Ramos (cell line): ENCODE measurements at regions not wholly inside any gene's neighbourhood (a gene's known extent, or its start where the extent isn't known, plus 50 kb on each side); places are given as distances from the start of the nearest gene placed in this dataset.

Experiments used
- in situ Hi-C: fragments of 300-500 bp; cut with MboI; formaldehyde crosslinking; loops from one replicate; pipeline ENCODE4 v1.14.3; 2022; ENCODE audit warnings: low sequenced_read_pairs; ENCODE audit not compliant: unreplicated experiment

DNA sequence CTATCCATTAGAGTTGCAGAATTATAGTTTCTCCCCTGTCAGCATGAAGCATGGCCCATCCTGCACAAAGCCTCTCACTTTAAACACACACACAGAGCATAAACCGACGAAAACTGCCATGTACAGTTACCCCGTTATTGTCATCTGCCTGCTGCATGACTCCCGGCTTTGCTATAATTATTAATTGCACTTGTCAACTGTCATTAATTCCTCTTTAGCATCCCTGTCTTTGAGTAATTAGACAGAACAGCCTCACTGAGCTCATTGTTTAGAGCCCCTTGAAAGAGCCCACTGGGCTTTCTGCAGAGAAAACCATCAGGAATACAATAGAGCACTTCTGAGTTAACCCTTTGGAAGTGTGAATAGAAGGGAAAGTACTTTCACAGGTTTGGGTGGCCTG lies 307.2 kb upstream of the SOX5 start:
- in situ Hi-C loops = no loop called here

DNA sequence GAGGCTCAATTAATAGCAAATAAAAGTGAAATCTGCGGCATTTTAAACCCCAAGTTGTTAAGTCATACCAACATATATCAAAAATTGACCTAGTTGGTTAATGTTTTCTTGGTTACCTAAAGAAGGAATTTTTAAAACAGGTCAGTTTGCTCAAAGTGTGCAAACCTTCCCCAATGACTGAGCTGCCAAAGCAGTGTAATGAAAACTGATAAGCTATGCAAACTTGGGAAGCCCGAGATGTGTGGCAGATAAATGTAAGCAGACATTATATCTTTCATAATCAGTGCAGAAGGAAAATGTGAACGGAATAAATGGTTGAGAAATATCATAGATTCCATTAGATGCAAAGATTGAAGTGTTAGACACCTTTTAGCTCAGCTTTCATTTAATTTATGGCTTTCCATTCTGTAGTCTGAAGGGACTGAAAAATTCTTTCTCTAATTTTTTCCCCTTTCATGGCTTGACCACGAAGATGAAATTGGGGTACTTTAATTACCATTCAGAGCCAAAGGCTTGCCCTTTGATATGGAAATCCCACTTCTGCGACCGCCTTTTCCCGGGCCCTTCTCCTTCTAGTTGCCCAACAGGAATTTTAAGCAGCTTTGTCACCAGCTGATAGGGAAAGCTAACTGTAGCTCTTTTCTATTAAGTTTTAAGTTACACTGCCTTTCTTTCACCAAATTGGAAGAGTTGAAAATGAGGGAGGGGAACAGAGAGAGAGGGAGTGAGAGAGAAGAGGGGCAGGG lies 306.6 kb upstream of the SOX5 start:
- in situ Hi-C loops = no loop called here

DNA sequence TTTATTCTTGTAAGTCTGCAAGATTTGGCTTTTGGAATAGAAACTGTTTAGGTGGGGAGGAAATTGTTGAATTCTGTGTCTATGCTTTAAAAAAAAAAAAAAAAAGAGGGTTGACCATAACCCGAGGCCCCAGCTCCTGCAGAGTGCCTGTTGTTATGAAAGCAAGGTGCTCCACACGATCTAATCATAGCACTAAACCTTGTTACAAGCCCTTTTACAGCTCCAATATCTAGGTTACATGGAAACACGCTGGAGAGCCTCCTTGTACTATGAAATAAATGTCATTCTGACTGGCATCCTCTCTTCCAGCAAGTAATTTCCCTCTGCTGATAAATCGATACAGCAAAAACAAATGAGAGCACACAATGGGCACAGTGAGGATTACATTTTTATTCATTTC lies 303.1 kb upstream of the SOX5 start:
- in situ Hi-C loops = no loop called here

DNA sequence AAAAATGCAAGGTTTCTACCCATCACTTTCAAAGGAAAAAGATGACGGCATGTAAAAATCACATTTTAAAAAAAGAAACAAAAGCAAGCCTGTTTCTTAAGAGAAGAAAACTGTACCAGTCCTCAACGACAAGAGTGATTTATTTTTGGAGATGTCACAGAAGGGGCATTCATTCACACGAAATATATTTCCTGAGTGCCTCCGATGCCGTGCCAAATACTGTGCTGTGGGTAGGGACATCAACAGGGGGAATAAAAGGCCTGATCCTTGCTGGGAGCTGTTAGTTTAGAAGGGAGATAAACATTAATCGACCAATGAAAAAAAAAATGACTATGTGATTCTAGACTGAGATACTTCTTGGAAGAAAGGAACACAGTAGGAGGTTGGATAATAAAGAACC lies 297.5 kb upstream of the SOX5 start:
- in situ Hi-C loops = no loop called here

DNA sequence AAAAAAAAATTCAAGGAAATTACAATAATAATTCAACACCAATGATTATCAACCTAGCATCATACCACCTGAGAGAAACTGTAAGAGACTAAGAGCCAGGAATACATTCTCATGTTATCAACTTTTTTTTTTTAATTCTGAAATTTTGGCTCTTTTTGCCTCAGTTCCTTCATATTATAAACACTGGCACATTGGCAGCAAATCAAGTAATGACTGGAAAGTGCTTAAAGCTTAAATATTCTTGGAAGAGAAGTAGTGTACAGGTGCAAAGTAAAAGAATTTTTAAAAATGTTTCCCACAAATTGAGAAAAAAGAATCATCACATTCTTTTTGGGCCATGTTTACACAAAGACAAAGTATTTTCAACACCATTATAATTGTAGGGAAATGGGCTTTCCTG lies 296.9 kb upstream of the SOX5 start:
- in situ Hi-C loops = no loop called here

DNA sequence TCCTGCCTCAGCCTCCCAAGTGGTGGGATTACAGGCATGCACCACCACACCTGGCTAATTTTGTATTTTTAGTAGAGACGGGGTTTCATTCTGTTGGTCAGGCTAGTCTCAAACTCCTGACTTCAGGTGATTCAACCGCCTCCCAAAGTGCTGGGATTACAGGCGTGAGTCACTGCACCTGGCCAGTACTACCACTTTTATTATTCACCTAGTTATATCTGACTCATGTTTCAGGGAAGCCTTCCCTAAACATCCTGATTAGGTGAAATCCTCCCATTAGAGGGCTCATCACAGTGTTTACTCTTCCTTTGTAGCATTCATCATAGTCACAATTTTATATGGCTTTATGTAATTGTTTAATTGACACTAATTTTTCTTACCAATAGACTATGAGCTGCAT lies 295.3 kb upstream of the SOX5 start:
- in situ Hi-C loops = no loop called here

DNA sequence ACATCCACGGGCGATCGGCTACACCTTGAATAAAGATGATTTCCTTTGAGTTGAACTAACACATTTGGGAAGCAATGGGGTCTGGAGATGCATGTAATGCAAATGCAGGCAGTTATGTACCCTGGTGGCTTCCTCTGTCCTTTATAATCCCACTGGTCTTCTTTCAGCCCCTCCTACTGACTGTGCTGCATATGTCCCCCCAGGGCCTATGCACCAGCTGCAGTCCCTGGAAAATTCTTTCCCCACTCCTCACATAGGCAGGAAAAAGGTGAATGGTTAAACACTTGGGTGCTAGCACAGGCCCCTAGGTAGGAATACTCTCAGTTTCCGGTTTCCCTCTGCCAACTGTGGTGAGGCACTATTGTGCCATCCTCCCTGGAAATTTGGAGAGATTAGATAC lies 294.8 kb upstream of the SOX5 start:
- in situ Hi-C loops = no loop called here

DNA sequence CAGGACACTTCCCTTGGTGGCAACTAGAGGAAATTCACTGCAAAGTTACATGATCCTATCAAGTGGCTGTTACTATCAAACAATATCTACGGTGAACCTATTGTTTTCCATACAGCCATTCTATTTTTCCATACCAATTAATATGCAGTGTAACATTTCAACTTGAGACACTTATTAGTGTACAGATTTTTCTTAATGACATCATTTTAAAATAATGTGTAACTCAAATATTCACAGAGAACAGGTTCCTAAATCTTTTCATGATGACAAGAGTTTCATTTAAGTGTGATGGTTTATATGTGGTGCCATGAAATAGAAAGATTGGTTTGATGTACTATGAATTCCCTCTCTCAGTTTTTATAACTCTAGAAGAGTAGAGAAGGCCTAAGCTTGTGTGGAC lies 291.2 kb upstream of the SOX5 start:
- in situ Hi-C loops = no loop called here

DNA sequence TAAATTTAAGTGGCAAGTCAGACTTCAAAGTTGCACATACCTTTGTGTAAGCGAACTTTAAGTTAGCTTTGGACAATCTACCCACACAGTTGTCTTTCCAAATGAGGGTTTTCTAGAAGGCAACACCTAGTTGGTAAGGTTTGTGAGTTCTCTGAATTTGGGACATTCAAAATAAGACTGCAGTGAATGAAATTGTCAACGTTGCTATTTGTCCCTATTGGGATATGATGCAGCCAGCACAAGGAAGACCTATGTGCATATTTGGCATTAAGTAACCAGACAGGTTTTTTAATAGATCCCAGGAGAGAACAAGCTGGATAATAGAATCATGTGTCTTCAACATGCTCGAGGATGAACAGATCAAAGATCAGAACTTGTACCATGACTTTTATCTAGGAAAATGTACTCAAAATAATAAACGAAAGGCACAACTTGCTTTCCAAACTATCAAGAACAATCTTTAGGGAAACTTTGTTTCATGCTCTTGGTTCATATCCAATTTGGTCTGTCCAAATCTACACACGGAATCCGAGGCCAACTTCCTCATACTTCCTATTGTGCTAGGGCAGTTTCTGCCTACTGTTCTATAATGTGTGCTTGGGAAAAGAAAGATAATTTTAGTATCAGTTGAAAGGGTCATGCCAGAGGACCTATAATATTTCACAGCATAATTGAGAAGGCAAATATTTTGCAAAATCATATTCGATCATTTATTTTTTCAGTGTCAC lies 284.2 kb upstream of the SOX5 start:
- in situ Hi-C loops = no loop called here

DNA sequence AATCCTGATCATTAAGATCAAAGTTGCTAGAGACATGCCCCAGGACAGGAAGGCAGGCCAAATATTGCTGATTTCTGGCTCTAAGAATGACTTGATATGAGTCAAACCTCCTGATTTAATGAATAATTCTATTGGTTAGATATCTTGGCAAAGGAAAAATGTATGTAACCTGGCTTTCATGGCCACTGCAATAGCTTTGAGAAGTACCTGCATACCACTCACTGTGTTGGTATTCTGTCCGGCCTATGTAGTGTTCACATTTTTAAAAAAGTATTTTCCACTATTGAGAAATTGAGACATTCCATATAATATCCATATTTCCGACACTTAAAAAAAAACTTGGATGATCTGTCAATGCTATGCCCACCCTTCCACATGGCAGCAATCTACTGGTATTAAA lies 283.1 kb upstream of the SOX5 start:
- in situ Hi-C loops = no loop called here

DNA sequence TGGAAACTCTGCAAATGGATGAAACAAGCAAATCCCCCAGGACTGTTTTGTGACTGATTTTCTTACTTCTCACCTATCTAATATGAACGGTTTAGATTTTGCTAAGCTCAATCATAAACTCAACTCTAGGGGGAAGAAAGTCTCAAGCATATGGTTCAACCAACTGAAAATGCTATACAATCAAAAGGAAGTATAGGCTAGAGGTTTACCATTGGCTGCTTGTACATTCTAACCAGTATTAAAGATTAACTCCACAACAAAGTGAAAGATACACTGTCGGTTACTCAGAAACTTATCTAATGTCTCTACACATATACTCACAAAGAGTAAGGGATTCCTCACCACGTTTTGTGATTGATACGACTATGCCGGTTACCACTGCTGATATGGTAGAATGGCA lies 281.8 kb upstream of the SOX5 start:
- in situ Hi-C loops = no loop called here

DNA sequence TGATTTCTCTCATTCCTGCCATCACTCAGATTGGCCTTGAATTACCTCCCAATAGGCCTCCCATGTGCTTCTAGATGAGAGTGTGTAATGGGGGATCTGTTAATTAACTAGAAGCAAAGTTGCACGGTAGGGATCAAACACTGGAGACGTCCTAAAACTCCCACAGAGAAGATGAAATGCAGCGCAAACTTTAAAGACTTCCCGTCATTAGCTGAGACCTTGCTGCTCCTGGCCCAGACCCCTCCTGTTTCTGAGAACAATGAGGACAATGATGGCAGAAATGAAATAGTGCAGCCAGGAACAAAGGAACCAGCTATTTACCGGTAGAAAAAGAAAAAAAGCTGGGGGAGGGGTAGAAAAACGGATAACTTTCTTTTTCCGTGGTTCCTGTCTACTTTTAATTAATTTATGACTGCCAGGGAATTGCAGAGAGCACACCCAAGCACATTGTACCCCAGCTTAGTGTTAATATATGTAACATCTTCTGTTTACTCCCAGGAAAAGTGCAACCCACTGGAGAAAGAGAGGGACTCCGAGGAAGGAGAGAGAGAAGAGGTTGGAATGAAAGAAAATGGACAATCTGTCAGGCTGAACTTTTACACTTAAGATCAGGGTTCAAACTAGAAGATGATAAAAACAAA lies 280.7 kb upstream of the SOX5 start:
- in situ Hi-C loops = no loop called here

DNA sequence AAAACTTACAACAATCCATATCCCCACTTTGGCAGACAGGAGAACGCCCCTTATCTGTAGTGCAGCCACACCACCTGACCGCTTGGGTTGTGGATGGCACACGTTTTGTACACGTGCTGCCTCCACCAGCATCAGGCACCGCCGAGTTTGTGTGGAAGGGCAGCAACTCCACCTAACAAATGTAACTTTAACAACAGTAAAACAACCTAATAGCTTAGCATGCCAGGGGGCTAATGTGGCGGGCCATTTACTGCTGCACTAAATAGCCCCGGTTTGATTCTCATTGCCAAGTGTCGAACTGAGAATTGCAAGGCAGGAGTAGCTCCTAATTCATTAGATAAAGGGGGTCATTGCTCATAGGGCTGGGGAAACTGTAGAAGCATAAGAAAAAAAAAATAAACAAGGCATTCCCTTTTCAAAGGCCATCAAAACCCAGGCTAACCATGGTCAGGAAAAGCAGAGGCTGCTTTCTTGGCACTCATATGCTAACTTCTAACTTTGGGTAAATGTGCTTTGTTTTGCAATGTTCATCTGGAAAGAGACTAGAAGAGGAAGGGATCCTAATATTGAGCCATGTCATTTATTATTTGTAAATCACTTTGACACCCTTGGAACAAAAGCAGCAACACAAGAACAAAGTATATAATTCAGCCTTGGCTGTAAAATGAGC lies 279.7 kb upstream of the SOX5 start:
- in situ Hi-C loops = no loop called here

DNA sequence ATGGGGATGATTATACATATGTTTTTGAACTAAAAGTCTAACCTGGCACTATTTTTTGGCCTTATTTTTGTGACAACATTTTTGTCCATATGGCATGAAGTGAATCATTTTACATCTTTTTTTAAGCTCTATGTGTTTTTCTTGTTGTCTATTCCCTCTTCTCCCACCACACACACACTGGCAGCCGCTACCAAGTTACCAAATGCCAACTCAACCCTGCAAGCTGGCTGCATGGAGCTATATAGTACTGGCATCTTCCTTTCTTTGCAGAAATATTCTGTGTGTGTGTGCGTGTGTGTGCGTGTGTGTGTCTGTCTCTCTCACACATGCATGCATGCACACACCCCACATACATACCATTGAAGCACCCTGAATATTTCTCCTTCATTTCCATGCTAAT lies 278.9 kb upstream of the SOX5 start:
- in situ Hi-C loops = no loop called here

DNA sequence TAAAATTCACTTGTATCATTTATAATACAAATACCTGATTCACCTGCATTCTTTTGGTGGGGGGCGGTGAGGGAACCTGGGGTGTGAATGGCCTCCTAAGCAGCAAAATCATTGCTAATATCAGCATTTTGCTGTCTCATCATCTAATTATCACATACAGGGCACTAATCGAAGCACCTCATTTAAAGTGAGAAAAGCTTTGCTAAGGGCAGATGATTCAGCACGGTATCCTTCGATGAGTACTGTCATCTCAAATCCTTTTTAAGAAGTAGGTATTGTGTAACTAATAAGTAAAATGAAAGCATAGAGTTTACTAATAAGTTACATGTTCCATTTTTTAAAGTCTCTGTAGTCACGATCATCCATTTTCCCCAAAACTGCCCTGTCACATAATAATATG lies 278.1 kb upstream of the SOX5 start:
- in situ Hi-C loops = no loop called here

DNA sequence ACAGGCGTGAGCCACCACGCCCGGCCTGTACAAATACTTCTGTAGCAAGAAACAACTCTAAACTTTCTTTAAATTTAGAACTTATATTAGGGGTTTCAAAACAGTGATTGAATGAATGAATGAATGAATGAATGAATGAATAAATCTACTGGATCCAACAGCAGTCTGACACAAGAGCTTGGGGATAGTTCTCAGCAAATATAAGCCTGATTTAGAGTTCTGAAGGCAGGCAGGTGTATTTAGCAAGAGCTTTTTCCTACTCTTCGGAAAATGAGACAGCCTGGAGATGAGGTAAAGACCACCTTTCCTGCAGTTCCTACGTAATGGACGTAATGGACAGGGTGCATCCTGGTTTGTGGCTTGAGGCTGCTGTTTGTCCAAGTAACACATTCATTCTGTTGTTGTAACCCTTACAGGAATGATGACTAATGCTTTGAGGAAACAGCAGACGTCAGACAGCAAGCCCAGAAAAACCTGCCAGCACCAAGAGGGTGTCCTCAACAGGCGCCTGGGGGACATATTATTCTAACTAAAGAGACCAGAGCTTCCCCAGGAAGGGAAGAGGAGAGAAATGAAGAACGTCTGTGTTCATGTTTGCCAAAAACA lies 277.4 kb upstream of the SOX5 start:
- in situ Hi-C loops = no loop called here

DNA sequence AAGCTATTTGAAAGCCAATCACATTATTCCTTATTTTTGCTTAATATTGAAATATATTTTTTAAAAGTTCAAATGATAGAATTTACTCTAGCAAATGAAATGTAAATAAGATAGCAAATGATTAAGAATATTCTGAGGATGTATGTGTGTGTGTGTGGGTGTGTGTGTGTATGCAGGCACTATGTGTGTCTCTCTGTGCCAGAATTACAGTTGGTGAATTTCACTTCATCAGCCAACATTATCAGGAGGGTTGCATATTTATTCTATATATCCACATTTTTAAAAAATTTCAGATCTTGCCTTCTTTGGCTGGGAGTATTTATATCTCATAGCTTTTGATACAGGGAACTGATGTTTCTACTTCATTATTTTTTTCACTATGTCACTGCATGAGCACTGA lies 274.9 kb upstream of the SOX5 start:
- in situ Hi-C loops = no loop called here

DNA sequence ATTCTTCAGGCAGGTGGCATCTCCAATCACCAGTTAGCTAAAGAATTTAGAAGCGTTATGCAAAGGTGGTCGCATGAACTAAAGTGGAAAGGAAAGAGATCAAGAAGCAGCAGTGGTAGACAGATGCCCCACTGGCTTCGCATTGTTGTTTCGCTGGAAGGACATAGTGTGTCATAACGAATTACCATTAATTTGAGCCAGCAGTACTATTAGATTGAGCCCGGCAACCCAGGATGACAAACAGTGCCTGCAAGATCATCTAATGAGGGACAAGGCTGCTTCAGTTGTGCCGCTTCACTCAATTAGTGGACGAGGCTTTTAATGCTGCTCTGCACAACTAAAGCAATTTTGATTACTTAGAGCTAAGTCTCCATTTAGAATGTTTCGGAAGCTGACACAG lies 274.5 kb upstream of the SOX5 start:
- in situ Hi-C loops = no loop called here

DNA sequence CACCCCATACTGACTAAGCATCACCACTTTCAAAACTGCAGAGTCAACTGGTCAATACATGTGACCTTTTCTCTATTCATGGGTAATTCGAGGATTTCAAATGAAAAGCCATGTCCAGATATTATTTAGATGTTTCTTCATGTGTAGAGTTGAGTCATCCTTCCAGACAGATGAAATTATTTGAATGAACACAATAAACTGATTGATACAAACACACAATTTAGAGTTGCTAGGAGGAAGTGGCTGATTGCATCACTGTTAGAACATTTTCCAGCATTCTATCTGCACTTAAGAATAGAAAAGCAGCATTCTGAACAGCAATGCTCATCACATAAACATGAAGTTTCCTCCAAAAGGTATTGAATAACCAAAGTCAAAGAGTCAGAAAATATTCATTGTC lies 273.5 kb upstream of the SOX5 start:
- in situ Hi-C loops = no loop called here

DNA sequence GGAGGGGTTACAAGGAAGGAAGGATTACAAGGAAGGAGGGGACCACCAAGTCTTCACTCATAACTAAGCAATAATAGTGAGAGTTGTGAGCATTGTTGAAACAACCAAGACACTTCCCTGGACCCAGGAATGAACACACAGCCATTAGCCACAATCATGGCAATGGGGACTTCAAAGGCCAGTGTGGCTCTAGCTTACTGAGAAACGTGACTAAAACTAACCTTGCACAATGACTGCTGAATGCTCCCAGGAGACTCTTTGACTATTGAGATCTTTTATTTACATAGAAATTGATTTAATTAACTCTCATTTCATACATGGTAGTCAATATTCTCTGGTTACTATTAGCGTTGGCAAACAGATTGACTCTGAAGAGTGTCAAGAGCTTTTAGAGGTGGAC lies 263.0 kb upstream of the SOX5 start:
- in situ Hi-C loops = no loop called here

DNA sequence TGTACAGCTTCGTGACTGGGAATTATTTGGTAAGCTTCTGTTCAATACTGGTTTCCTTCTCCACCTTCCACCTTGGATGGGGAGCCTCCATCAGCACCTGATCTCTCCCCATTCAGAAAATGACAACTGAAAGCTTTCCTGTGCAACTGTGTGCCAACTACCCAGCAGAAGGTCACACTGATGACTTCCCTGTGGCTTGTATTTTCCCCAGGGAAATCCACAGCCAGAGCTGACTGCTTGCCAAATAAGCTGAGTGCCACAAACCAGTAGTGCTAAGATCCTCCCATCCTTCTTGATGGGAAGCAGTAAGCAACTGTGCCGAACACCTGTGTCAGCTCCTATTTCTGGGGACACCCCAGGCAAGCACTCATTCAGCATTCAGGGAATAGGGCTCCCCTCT lies 257.2 kb upstream of the SOX5 start:
- in situ Hi-C loops = no loop called here
